DND-41 (cell line): ENCODE measurements at regions not wholly inside any gene's neighbourhood (a gene's known extent, or its start where the extent isn't known, plus 50 kb on each side); places are given as distances from the start of the nearest gene placed in this dataset.

Source experiments
- ATAC-seq: fragments of 200-7000 bp; cut with Tn5 transposase; 3 replicates; pipeline ENCODE4 v1.9.1; 2021; ENCODE audit warnings: low read depth; ENCODE audit not compliant: insufficient read depth
- DNase-seq: peaks from one replicate; pipeline ENCODE4 v3.0.0-alpha.2; 2020
- H2AFZ ChIP-seq: 2 replicates; pipeline ENCODE4 v1.6.0; 2012; ENCODE audit warnings: low read depth, low read length
- H3K27ac ChIP-seq: 2 replicates; pipeline ENCODE4 v1.5.1; 2012; ENCODE audit warnings: low read length, inconsistent platforms
- H3K27me3 ChIP-seq: fragments of 200-600 bp; sonication (generic); 2 replicates; pipeline ENCODE4 v1.6.0; 2012; ENCODE audit warnings: low read length, mild to moderate bottlenecking, inconsistent platforms; ENCODE audit not compliant: insufficient read depth, poor library complexity
- H3K36me3 ChIP-seq: 2 replicates; pipeline ENCODE4 v1.5.1; 2012; ENCODE audit warnings: low read length, inconsistent platforms; ENCODE audit not compliant: insufficient read depth
- H3K4me1 ChIP-seq: 2 replicates; pipeline ENCODE4 v1.5.1; 2012; ENCODE audit warnings: mild to moderate bottlenecking, low read length; ENCODE audit not compliant: insufficient read depth
- H3K4me2 ChIP-seq: 2 replicates; pipeline ENCODE4 v1.6.0; 2012; ENCODE audit warnings: mild to moderate bottlenecking, moderate library complexity, low read length, inconsistent platforms; ENCODE audit not compliant: insufficient read depth
- H3K4me3 ChIP-seq, 2 experiments: fragments of 200-600 bp in 1 of 2; shearing (Covaris generic) in 1 of 2; 2 replicates each; pipeline ENCODE4 v1.5.1; 2012 to 2016; ENCODE audit warnings: inconsistent platforms in 2 of 2, low read length in 2 of 2, mild to moderate bottlenecking in 2 of 2, low read depth in 1 of 2, moderate library complexity in 1 of 2
- H3K79me2 ChIP-seq: 2 replicates; pipeline ENCODE4 v1.6.0; 2012; ENCODE audit warnings: low read length, inconsistent platforms; ENCODE audit not compliant: insufficient read depth
- H3K9ac ChIP-seq: 2 replicates; pipeline ENCODE4 v1.6.0; 2012; ENCODE audit warnings: low read depth, mild to moderate bottlenecking, inconsistent platforms, low read length, moderate library complexity
- H3K9me3 ChIP-seq: 2 replicates; pipeline ENCODE4 v1.5.1; 2012; ENCODE audit warnings: low read length, moderate library complexity, mild to moderate bottlenecking, inconsistent platforms; ENCODE audit not compliant: insufficient read depth, severe bottlenecking
- H4K20me1 ChIP-seq: 2 replicates; pipeline ENCODE4 v1.6.0; 2012; ENCODE audit warnings: low read length; ENCODE audit not compliant: insufficient read depth
- CTCF ChIP-seq: IDR thresholded peaks from 2 replicates; pipeline ENCODE4 v1.5.1; 2012; ENCODE audit warnings: borderline replicate concordance, low read length, moderate library complexity, mild to moderate bottlenecking; ENCODE audit not compliant: poor library complexity, severe bottlenecking; ENCODE audit errors: extremely low read depth
- EZH2 ChIP-seq: IDR thresholded peaks from 3 replicates; pipeline ENCODE4 v1.6.1; 2012; ENCODE audit warnings: borderline replicate concordance, low read depth, mild to moderate bottlenecking, moderate library complexity, low read length, inconsistent platforms; ENCODE audit not compliant: severe bottlenecking

DNA sequence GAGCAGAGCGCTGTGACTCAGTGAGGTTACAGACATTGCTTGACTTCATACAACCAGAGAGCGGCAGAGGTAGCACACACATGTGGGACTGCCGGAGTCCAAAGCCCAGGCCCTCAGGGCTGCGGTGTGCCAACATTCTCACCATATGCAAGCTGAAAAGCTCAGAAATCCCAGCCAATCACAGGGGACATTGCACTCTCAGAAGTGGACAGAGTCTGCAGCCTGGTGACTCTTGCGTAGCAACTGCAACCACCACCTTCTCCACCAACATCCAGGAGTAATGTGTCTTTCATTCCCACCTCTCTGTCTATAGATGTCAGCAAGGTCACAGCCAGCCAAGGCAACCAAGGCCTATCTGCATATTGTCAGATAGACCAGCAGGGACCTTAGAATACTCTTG lies 158.1 kb downstream of the TTC32 start:
- Histone ChIP-seq H2AFZ (no peak overlapping the region), H3K4me1 (no peaks in the 10 kb centered on the region), H3K9ac (no peak overlapping the region), H3K27me3 (peaks cover 1% of the 10 kb centered on the region), H3K79me2 (no peaks in the 10 kb centered on the region), H3K27ac (no peak overlapping the region), H3K9me3 (no peaks in the 10 kb centered on the region), H4K20me1 (no peaks in the 10 kb centered on the region), H3K4me3 (no peak overlapping the region), H3K36me3 (no peaks in the 10 kb centered on the region), H3K4me2 (no peak overlapping the region)
- DNase-seq (no peak), ATAC-seq (no peak)
- TF ChIP-seq CTCF = no peak
- TF ChIP-seq EZH2 = no peak

DNA sequence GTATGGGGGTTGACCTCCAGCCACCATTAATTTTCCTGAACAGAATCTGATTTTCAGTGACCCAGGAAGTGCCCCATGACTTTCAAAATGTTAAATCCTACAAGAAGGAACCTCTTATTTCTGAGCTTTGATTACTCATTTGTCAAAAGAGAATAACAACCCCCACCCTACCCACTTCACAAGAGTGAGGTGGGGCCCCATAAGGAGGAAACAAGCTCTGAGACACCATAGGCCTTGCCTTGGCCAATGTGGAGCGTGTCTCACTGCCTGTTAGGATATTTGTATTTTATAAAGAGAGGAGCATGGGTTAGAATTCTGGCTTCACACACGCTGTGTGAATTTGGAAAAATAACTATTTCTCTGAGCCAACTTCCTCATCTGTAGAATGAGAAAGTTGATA lies 158.9 kb downstream of the TTC32 start:
- Histone ChIP-seq H2AFZ (no peak overlapping the region), H3K27me3 (peaks cover 6% of the 10 kb centered on the region), H3K27ac (no peak overlapping the region), H3K36me3 (no peaks in the 10 kb centered on the region), H3K9ac (no peak overlapping the region), H3K4me2 (no peak overlapping the region), H4K20me1 (no peaks in the 10 kb centered on the region), H3K4me3 (no peak overlapping the region), H3K9me3 (no peaks in the 10 kb centered on the region), H3K4me1 (no peaks in the 10 kb centered on the region), H3K79me2 (no peaks in the 10 kb centered on the region)
- ATAC-seq (no peak), DNase-seq (no peak)
- TF ChIP-seq CTCF (no peak), EZH2 (no peak)

DNA sequence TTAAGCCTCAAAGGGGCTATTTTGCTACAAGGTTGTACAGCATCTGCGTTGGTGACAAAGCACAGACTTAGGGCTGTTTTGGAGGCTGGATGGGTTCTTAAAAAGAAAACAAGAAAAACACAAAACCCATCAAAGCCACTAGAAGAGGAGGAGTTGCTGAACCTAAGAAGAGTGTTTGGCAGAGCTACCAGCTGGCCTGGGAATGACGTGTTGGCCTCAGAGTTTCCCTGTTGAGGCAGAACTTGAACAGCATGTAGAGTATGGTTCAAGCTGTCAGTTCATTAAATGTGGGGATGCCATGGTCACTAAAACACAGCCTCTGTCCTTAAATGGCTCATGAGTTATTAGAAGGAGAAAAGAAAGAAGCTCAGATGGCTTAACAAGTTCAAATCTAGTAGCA lies 162.5 kb downstream of the TTC32 start:
- Histone ChIP-seq H3K27ac (no peak overlapping the region), H3K4me2 (no peak overlapping the region), H3K79me2 (no peaks in the 10 kb centered on the region), H3K27me3 (peaks cover 6% of the 10 kb centered on the region), H4K20me1 (no peaks in the 10 kb centered on the region), H3K4me1 (no peaks in the 10 kb centered on the region), H3K36me3 (no peaks in the 10 kb centered on the region), H3K9ac (no peak overlapping the region), H2AFZ (no peak overlapping the region), H3K9me3 (no peaks in the 10 kb centered on the region), H3K4me3 (no peak overlapping the region)
- TF ChIP-seq CTCF (no peak), EZH2 (no peak)
- no peak for ATAC-seq
- DNase-seq = no peak

GRCh38 chr2:19738707-19739106 lies 163.1 kb downstream of the TTC32 start:
- Histone ChIP-seq H3K4me1 (no peaks in the 10 kb centered on the region), H3K36me3 (no peaks in the 10 kb centered on the region), H3K9ac (no peak overlapping the region), H2AFZ (no peak overlapping the region), H3K4me3 (no peak overlapping the region), H3K27ac (no peak overlapping the region), H3K79me2 (no peaks in the 10 kb centered on the region), H3K27me3 (peaks cover 6% of the 10 kb centered on the region), H4K20me1 (no peaks in the 10 kb centered on the region), H3K4me2 (no peak overlapping the region), H3K9me3 (no peaks in the 10 kb centered on the region)
- TF ChIP-seq EZH2 (no peak), CTCF (no peak)
- ATAC-seq (no peak), DNase-seq (no peak)
